LHCN-M2 (cell line): ENCODE measurements at regions not wholly inside any gene's neighbourhood (a gene's known extent, or its start where the extent isn't known, plus 50 kb on each side); places are given as distances from the start of the nearest gene placed in this dataset.
"Not testable (repeated sequence)": the region's sequence is repeated elsewhere in the genome, so short reads cannot be mapped to it uniquely, and the experiment has no call there.

Experiments
- DNase-seq: peaks from one replicate; pipeline ENCODE4 v3.0.0-alpha.2; 2012; ENCODE audit warnings: low read depth

- no peak for DNase-seq
Observed at GRCh38 chr5:12592228-12592627, 688.0 kb upstream of the CTNND2 start.

GRCh38 chr5:12586406-12586805 lies 682.2 kb upstream of the CTNND2 start:
- DNase-seq, result no peak

GRCh38 chr5:12578803-12579202 lies 674.6 kb upstream of the CTNND2 start:
- DNase-seq, result not testable (repeated sequence)

- DNase-seq, result not testable (repeated sequence)
Observed at GRCh38 chr5:12576953-12577352, 672.7 kb upstream of the CTNND2 start.

- DNase-seq, result not testable (repeated sequence)
Observed at GRCh38 chr5:12574298-12575093, 670.2 kb upstream of the CTNND2 start.

- not testable (repeated sequence) for DNase-seq
Observed at GRCh38 chr5:12573916-12574297, 669.7 kb upstream of the CTNND2 start.

- DNase-seq, result no peak
Observed at GRCh38 chr5:12570688-12571087, 666.4 kb upstream of the CTNND2 start.

GRCh38 chr5:12566441-12566840 lies 662.2 kb upstream of the CTNND2 start:
- DNase-seq, result no peak

- no peak for DNase-seq
Observed at GRCh38 chr5:12557012-12557411, 652.8 kb upstream of the CTNND2 start.

GRCh38 chr5:12526113-12526512 lies 621.9 kb upstream of the CTNND2 start:
- DNase-seq, result no peak

GRCh38 chr5:12522116-12522515 lies 617.9 kb upstream of the CTNND2 start:
- DNase-seq, result no peak

GRCh38 chr5:12504983-12505382 lies 600.7 kb upstream of the CTNND2 start:
- DNase-seq, result not testable (repeated sequence)

GRCh38 chr5:12488161-12488560 lies 583.9 kb upstream of the CTNND2 start:
- no peak for DNase-seq

- DNase-seq, result no peak
Observed at GRCh38 chr5:12480487-12480886, 576.2 kb upstream of the CTNND2 start.

- no peak for DNase-seq
Observed at GRCh38 chr5:12477554-12477953, 573.3 kb upstream of the CTNND2 start.

GRCh38 chr5:12467799-12468198 lies 563.6 kb upstream of the CTNND2 start:
- DNase-seq, result no peak

GRCh38 chr5:12460493-12461261 lies 556.4 kb upstream of the CTNND2 start:
- DNase-seq, result no peak

- DNase-seq, result no peak
Observed at GRCh38 chr5:12459326-12459725, 555.1 kb upstream of the CTNND2 start.

GRCh38 chr5:12419075-12419474 lies 514.8 kb upstream of the CTNND2 start:
- DNase-seq, result no peak

- DNase-seq, result no peak
Observed at GRCh38 chr5:12413585-12413984, 509.3 kb upstream of the CTNND2 start.

- DNase-seq, result no peak
Observed at GRCh38 chr5:12413075-12413474, 508.8 kb upstream of the CTNND2 start.

- no peak for DNase-seq
Observed at GRCh38 chr5:12399868-12400267, 495.6 kb upstream of the CTNND2 start.

GRCh38 chr5:12392246-12392645 lies 488.0 kb upstream of the CTNND2 start:
- DNase-seq, result no peak
